ENCODE measurements at regions not wholly inside any gene's neighbourhood (a gene's known extent, or its start where the extent isn't known, plus 50 kb on each side); places are given as distances from the start of the nearest gene placed in this dataset.

DNA sequence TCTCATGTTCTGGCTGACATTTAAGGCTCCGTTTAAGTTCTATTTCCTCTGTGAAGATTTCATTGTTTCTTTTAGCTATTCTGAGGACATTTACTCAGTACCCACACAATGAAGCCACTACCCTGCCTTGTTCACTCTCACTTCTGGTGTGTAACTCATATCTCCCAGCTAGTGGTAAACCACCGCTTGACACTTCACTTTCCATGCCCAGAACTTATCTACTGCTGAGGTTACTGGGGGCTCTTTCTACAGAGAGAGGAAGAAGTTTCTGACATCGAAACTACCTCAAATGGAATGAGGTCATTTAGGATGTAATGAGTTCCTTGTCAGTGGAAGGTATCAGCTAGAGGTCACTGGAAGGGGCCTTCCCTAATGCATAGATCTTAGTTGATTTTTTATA, 501.5 kb downstream of the DMAC1 start:
- TF ChIP-seq, protein P1, sequence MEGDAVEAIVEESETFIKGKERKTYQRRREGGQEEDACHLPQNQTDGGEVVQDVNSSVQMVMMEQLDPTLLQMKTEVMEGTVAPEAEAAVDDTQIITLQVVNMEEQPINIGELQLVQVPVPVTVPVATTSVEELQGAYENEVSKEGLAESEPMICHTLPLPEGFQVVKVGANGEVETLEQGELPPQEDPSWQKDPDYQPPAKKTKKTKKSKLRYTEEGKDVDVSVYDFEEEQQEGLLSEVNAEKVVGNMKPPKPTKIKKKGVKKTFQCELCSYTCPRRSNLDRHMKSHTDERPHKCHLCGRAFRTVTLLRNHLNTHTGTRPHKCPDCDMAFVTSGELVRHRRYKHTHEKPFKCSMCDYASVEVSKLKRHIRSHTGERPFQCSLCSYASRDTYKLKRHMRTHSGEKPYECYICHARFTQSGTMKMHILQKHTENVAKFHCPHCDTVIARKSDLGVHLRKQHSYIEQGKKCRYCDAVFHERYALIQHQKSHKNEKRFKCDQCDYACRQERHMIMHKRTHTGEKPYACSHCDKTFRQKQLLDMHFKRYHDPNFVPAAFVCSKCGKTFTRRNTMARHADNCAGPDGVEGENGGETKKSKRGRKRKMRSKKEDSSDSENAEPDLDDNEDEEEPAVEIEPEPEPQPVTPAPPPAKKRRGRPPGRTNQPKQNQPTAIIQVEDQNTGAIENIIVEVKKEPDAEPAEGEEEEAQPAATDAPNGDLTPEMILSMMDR (IDR thresholded peaks at IDR 0.05; ENCODE audit: low read length): no peak
- no peak for TF ChIP-seq EZH2 (IDR thresholded peaks at IDR 0.05; ENCODE audit: borderline replicate concordance, low read length)
